Suprapubic skin (tissue), 3 donors: ENCODE measurements at regions not wholly inside any gene's neighbourhood (a gene's known extent, or its start where the extent isn't known, plus 50 kb on each side); places are given as distances from the start of the nearest gene placed in this dataset.

Source experiments
- POLR2AphosphoS5 ChIP-seq, 3 donors: sonication (generic); formaldehyde crosslinking; IDR thresholded peaks; one replicate each; pipeline ENCODE4 v1.6.1; 2017; ENCODE audit warnings: antibody characterized with exemption in 3 of 3
- TF ChIP-seq, protein P1 (sequence below), 2 donors: fragments of 200-600 bp in 1 of 2; fragments of 450-650 bp in 1 of 2; sonication (generic) in 1 of 2; IDR thresholded peaks; one replicate each; pipeline ENCODE4 v1.5.1; 2016 to 2019; ENCODE audit warnings: antibody characterized with exemption in 2 of 2, mild to moderate bottlenecking in 1 of 2, moderate library complexity in 1 of 2

DNA sequence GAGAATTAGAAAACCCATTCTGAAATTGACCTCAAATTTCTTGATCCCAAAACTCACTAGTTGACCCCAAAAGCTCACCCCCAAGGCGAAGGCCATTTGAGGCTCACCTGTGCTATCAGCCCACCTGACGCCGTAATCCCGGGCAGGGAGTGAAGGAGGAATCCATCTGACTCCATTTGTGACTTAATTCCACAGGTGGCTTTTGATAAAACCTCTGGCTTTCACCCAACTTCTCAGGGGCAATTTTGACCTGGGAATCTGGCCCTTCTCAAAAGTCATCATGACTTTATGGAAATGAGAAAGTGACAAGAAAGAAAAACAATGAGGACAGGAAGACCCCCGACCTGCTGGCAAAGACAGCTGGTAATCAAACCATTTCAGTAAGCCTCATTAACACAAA, 86.9 kb upstream of the SALL3 start:
- TF ChIP-seq, protein P1, sequence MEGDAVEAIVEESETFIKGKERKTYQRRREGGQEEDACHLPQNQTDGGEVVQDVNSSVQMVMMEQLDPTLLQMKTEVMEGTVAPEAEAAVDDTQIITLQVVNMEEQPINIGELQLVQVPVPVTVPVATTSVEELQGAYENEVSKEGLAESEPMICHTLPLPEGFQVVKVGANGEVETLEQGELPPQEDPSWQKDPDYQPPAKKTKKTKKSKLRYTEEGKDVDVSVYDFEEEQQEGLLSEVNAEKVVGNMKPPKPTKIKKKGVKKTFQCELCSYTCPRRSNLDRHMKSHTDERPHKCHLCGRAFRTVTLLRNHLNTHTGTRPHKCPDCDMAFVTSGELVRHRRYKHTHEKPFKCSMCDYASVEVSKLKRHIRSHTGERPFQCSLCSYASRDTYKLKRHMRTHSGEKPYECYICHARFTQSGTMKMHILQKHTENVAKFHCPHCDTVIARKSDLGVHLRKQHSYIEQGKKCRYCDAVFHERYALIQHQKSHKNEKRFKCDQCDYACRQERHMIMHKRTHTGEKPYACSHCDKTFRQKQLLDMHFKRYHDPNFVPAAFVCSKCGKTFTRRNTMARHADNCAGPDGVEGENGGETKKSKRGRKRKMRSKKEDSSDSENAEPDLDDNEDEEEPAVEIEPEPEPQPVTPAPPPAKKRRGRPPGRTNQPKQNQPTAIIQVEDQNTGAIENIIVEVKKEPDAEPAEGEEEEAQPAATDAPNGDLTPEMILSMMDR (IDR thresholded peaks at IDR 0.05): no peak
- no peak for TF ChIP-seq POLR2AphosphoS5 (IDR thresholded peaks at IDR 0.05)
